Duodenal mucosa (tissue), 2 donors: ENCODE measurements at regions not wholly inside any gene's neighbourhood (a gene's known extent, or its start where the extent isn't known, plus 50 kb on each side); places are given as distances from the start of the nearest gene placed in this dataset.

Experiments
- H3K27ac ChIP-seq: one replicate; pipeline ENCODE4 v1.7.0; 2013; ENCODE audit warnings: low read depth, low read length
- H3K27me3 ChIP-seq, 2 donors: one replicate each; pipeline ENCODE4 v1.7.0; 2013; ENCODE audit warnings: low read length in 2 of 2, control low read depth in 1 of 2; ENCODE audit not compliant: insufficient read depth in 2 of 2, control insufficient read depth in 1 of 2
- H3K36me3 ChIP-seq, 2 donors: one replicate each; pipeline ENCODE4 v1.7.0; 2013; ENCODE audit warnings: low read length in 2 of 2, control low read depth in 1 of 2; ENCODE audit not compliant: insufficient read depth in 2 of 2, control insufficient read depth in 1 of 2
- H3K4me1 ChIP-seq, 2 donors: one replicate each; pipeline ENCODE4 v1.7.0; 2013; ENCODE audit warnings: low read length in 2 of 2, control low read depth in 1 of 2; ENCODE audit not compliant: insufficient read depth in 2 of 2, control insufficient read depth in 1 of 2
- H3K4me3 ChIP-seq, 2 donors: one replicate each; pipeline ENCODE4 v1.7.0; 2013; ENCODE audit warnings: low read length in 2 of 2, low read depth in 1 of 2
- H3K9ac ChIP-seq, 2 donors: one replicate each; pipeline ENCODE4 v1.7.0; 2013; ENCODE audit warnings: low read length in 2 of 2, low read depth in 1 of 2
- H3K9me3 ChIP-seq, 2 donors: one replicate each; pipeline ENCODE4 v1.7.0; 2013; ENCODE audit warnings: low read length in 2 of 2, control low read depth in 1 of 2; ENCODE audit not compliant: control insufficient read depth in 1 of 2

DNA sequence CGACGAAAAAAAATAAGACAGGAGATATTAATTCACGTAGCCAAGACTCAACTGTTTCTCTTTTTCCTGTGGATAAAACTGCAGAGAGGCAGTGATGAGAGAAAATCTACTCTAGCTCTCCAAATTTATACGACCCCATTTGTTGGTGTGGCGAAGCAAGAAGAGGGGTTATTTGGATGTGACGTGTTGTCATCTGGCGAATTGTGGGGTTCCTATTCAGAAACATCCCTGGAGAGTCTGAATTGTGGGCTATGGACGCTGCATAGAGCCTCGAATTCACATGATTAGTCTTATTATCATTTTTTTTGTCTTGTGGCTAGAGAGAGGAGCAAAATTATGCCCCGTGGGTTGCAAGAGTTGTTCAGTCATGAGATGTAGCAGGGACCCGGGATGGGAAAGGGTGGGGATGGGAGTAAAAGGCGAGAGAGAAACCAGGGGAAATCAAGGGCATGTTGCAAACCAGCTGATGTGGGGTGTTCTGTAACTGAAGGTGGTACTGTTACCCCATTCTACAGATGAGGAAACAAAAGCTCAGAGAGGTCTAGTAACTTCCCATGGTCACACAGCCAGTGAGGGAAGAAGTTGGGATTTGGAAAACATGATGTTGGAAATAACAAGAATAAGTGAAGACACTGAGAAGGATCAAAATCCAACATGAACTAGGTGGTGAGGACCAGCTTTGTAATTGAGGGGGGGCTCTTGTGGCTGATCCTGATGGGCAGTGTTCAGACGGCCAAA lies 69.2 kb upstream of the SFMBT2 start:
- H3K27me3 ChIP-seq: no peaks in the 10 kb centered on the region
- H3K4me1 ChIP-seq: peaks cover 8 to 13% of the 10 kb centered on the region in 2 donors
- H3K27ac ChIP-seq: no peak overlapping the region
- H3K36me3 ChIP-seq: no peaks in the 10 kb centered on the region
- no peaks in the 10 kb centered on the region for H3K9me3 ChIP-seq
- no peak overlapping the region for H3K4me3 ChIP-seq
- no peak overlapping the region for H3K9ac ChIP-seq

DNA sequence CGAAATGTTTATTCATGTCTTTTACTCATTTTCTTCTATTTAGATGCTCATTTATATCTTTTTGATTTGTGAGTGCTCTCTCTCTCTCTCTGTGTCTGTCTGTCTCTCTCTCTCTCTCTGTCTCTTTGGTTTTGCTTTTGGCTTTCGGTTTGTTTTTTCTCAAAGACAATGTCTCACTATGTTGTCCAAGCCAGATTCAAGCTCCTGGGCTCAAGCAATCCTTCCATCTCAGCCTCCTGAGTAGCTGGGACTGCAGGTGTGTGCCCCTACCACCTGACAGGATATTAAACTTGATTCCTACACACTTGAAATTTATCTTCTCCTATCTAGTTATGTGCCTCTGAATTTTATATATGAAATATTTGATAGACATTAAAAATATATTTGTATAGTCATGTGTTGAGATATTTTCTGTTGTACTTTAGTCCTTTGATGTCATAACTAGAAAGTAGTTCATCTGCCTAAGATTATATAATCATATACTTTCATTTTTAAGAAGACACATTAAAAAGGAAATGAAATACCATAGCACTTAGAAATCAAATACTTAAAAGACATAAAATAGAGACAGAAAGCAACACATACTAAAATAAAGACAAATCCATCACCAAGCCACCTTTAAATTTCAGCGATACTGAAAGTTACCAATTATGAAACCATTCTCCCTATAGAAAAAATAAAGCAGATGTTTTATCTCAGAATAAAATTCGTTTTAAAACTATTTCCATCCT lies 68.1 kb upstream of the SFMBT2 start:
- no peaks in the 10 kb centered on the region for H3K36me3 ChIP-seq
- no peaks in the 10 kb centered on the region for H3K9me3 ChIP-seq
- no peak overlapping the region for H3K4me3 ChIP-seq
- H3K27me3 ChIP-seq: no peaks in the 10 kb centered on the region
- peaks cover 8 to 13% of the 10 kb centered on the region in 2 donors for H3K4me1 ChIP-seq
- no peak overlapping the region for H3K27ac ChIP-seq
- H3K9ac ChIP-seq: no peak overlapping the region

DNA sequence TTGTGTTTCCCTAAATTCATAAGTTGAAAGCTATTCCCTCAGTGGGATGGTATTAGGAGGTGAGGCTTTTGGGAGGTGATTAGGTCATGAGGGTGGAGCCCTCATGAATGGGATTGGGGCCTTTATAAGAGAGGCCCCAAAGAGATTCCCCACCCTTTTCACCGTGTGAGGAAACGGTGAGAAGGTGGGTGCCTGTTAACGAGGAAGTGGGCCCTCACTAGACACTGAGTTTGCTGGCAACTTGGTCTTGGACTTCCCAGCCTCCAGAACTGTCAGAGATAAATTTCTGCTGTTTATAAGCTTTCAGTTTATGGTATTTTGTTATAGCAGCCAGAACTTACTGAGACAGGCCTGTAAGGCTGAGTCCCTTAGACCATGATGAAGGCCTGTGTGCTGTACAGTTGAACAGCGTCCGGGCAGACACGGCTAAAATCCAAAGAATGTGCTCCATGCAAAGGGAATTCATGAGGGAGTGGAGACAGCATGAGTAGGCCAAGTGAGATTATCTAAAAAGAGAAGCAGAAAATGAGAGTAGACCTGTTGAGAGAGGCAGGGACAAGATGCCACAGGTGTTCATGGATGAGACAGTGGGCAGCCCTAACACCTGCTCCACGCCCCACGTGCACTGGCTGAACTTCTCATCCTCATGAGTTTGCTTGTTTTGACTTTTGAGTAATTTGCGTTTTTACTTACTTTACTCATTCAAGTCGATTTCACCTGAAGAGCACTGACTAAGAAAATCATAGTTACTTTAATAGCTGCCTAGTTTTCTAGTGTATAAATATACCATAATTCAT lies 66.9 kb upstream of the SFMBT2 start:
- no peak overlapping the region for H3K4me3 ChIP-seq
- no peaks in the 10 kb centered on the region for H3K9me3 ChIP-seq
- H3K27me3 ChIP-seq: no peaks in the 10 kb centered on the region
- no peak overlapping the region for H3K27ac ChIP-seq
- peaks cover 0 to 6% of the 10 kb centered on the region in 2 donors for H3K4me1 ChIP-seq
- no peak overlapping the region for H3K9ac ChIP-seq
- no peaks in the 10 kb centered on the region for H3K36me3 ChIP-seq

DNA sequence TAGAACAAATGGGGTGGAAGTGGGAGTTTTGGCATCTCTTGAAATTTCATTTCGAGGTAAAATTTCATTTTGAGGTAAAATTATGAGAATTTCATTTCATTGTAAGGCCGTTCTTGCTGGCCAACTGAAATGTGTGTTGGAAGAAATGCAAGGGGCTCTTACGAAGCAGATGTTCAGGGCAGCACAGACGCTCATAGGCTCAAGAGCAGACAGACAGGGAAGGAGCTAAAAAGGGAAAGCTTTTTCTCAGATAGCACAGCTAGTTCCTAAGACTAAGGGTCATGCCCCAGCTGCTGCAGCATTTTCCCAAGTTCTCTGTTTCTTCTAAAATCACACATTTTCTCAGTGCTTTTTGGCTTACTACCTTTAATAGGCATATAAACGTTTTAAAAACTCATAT lies 65.1 kb upstream of the SFMBT2 start:
- Histone ChIP-seq H3K36me3 (no peaks in the 10 kb centered on the region), H3K9ac (no peak overlapping the region), H3K27me3 (no peaks in the 10 kb centered on the region), H3K4me1 (peaks cover 0 to 4% of the 10 kb centered on the region in 2 donors), H3K4me3 (no peak overlapping the region), H3K27ac (no peak overlapping the region), H3K9me3 (no peaks in the 10 kb centered on the region)

DNA sequence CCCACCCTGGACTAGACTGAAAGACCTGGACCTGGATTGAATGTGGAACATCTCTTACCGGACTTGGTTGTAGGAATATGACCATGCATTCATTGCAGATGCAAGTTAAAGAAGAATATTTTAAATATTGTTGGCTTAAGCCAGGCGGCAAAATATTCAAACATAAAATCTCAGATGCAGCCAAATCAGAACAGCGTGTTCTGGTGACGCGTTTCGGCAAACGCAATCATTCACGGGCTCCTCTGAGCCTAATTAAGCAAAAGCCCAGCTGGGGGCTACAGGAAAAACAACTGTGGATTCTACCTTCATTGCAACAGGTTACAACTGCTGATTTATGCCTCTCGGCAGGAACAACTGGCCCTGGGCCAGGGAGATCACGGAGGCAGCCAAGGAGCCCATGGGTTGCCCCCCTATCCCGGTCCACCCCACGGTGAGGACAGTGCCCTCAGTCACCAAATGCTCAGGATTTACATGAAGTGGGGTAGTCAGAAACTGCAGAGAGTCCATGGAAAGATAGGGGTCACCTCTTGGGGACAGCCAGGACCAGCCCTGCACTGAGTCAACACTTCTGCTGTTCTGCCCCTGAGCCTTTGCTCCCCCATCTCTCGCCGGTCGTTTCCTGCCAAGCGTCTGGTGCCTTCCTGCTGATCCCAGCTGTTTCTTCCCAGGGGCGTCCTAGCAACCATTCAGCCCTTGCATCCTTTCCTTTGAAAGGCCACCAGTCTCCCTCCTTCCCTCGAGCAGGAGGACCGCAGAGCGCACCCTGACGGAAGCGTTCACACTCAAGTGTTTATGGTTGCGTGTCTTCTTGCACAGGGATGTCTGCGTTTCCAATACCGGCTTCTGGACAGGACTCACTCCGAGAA lies 64.4 kb upstream of the SFMBT2 start:
- Histone ChIP-seq H3K27ac (no peak overlapping the region), H3K4me3 (no peak overlapping the region)

DNA sequence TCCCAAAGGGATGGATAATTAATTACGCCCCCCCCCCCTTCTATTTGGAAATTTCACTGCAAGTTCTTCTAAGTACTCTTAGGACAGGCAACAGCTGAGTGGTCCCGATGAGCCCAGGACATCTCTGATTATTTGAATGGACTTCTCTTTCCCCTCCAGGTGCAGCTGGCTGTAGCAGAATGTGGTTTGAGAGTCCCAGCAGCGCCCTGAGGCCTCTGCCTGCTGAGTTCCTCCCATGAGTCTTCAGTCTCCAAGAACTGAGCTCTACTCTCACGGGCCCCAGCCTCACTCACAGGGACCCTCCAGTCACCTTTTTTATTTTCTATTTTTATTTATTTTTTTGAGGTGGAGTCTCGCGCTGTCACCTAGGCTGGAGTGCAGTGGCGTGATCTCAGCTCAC lies 63.6 kb upstream of the SFMBT2 start:
- H3K4me3 ChIP-seq: no peak overlapping the region
- no peak overlapping the region for H3K27ac ChIP-seq
- H3K9me3 ChIP-seq: no peaks in the 10 kb centered on the region
- H3K9ac ChIP-seq: no peak overlapping the region
- H3K36me3 ChIP-seq: no peaks in the 10 kb centered on the region
- H3K27me3 ChIP-seq: no peaks in the 10 kb centered on the region
- H3K4me1 ChIP-seq: peaks cover 0 to 4% of the 10 kb centered on the region in 2 donors

More for the DNA sequence above, 64.4 kb upstream of the SFMBT2 start:
- Histone ChIP-seq H3K27me3 (no peaks in the 10 kb centered on the region), H3K4me1 (peaks cover 0 to 4% of the 10 kb centered on the region in 2 donors), H3K9ac (no peak overlapping the region), H3K9me3 (no peaks in the 10 kb centered on the region), H3K36me3 (no peaks in the 10 kb centered on the region)

DNA sequence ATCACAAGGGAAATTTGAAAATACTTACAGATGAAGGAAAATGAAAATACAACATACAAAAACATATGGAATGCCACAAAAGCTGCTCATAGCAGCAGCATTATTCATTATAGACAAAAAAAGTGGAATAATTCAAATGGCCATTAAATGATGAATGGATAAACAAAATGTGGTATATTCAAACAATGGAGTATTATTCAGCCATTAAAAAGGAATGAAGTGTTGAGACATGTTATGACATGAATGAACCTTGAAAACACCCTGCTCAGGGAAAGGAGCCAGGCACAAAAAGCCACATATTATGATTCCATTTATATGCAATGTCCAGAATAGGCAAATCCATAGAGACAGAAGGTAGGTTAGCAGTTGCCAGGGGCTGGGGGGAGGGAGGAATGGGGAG lies 62.6 kb upstream of the SFMBT2 start:
- Histone ChIP-seq H3K4me1 (peaks cover 0 to 4% of the 10 kb centered on the region in 2 donors), H3K36me3 (no peaks in the 10 kb centered on the region), H3K4me3 (no peak overlapping the region), H3K9ac (no peak overlapping the region), H3K27me3 (no peaks in the 10 kb centered on the region), H3K27ac (no peak overlapping the region), H3K9me3 (no peaks in the 10 kb centered on the region)

DNA sequence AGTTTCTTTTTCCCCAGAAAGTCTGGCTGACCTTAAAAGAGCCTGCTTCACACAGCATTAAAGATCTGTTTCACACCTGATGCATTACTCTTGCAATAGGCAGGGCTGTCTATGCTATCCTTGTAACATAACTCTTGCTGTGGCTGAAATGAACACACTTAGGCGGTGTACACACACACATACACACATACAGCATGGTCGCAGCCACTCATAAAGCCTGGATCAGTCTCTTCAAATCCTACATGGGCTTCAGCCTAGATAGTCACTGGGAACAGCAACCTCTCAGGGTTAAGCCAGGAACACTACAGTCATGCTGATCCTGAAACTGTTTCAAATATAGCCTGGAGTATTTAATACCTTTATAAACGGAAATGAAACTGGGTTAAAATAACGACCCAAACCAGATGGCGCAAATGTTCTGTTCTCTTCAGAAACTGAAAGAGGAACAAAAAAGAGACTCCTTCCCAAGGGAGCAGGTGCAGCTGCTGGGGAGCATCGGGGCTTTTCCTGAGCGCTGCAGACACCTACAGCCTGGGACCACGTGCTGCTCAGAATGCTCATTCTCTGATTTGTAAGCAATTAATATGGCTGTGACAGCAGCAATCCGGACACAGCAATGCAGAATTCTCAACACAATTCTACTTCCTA lies 61.0 kb upstream of the SFMBT2 start:
- Histone ChIP-seq H3K27ac (no peak overlapping the region), H3K4me3 (peak overlapping the region in 1 of 2 donors; percentile 8)

DNA sequence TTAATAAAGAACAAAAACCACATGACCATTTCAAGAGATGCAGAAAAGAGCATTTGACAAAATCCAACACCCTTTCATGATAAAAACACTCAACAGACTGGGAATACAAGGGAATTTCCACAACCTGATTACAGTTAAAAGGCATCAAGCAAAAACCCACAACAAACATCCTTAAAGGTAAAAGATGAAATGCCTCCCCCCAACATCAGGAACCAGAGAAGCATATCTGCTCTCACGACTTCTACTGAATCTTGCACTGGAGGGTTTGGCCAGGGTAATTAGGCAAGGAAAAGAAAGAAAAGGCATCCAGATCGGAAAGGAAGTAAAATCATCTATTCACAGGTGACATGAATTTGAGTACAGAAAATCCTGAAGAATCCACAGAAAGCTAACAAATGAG lies 59.5 kb upstream of the SFMBT2 start:
- Histone ChIP-seq H3K9ac (no peak overlapping the region), H3K9me3 (no peaks in the 10 kb centered on the region), H3K4me1 (peaks cover 0 to 4% of the 10 kb centered on the region in 2 donors), H3K36me3 (no peaks in the 10 kb centered on the region), H3K27me3 (no peaks in the 10 kb centered on the region), H3K27ac (no peak overlapping the region), H3K4me3 (no peak overlapping the region)

More for the DNA sequence above, 61.0 kb upstream of the SFMBT2 start:
- H3K9me3 ChIP-seq: no peaks in the 10 kb centered on the region
- peaks cover 0 to 4% of the 10 kb centered on the region in 2 donors for H3K4me1 ChIP-seq
- no peak overlapping the region for H3K9ac ChIP-seq
- no peaks in the 10 kb centered on the region for H3K27me3 ChIP-seq
- no peaks in the 10 kb centered on the region for H3K36me3 ChIP-seq
